T-cell (primary cell): ENCODE measurements at regions not wholly inside any gene's neighbourhood (a gene's known extent, or its start where the extent isn't known, plus 50 kb on each side); places are given as distances from the start of the nearest gene placed in this dataset.
"Not testable (repeated sequence)": the region's sequence is repeated elsewhere in the genome, so short reads cannot be mapped to it uniquely, and the experiment has no call there.

Experiments used
- ATAC-seq, 4 experiments: fragments of 200-7000 bp in 3 of 4; fragments of 150-1000 bp in 1 of 4; cut with Tn5 transposase; replicated peaks in 1 of 4; 1 replicate in 3 of 4; 2 replicates in 1 of 4; pipeline ENCODE4 v1.10.0; 2021; ENCODE audit warnings: moderate library complexity in 3 of 4, mild to moderate bottlenecking in 2 of 4, moderate number of reproducible peaks in 1 of 4
- CTCF ChIA-PET, 2 donors: fragments of 300-600 bp; sonication (Branson Sonifier 250); formaldehyde crosslinking; loops; one replicate each; lab custom pipeline; 2022; ENCODE audit warnings: antibody characterized with exemption in 2 of 2; lab: Charles Lee
- POLR2A ChIA-PET, 2 donors: fragments of 300-600 bp; sonication (Branson Sonifier 250); formaldehyde crosslinking; loops; one replicate each; lab custom pipeline; 2022; ENCODE audit warnings: antibody characterized with exemption in 2 of 2; lab: Charles Lee
- DNase-seq, 35 experiments: peaks; one replicate each; pipeline versions ENCODE4 v3.0.0 to v3.0.0-alpha.2; 2013 to 2023
- H3K27ac ChIP-seq: one replicate; pipeline ENCODE4 v1.5.1; 2013; ENCODE audit warnings: low read length
- H3K27me3 ChIP-seq, 2 experiments: replicated peaks in 1 of 2; 1 replicate in 1 of 2; 2 replicates in 1 of 2; pipeline versions ENCODE4 v1.6.1 to v1.7.0; 2013; ENCODE audit warnings: low read length in 1 of 2, mixed read lengths in 1 of 2; ENCODE audit not compliant: control insufficient read depth in 2 of 2, insufficient read depth in 2 of 2; ENCODE audit errors: extremely low read depth in 1 of 2
- H3K36me3 ChIP-seq, 2 donors: 1 replicate in 1 of 2; 2 replicates in 1 of 2; pipeline versions ENCODE4 v1.6.1 to v1.7.0; 2013; ENCODE audit warnings: low read length in 1 of 2; ENCODE audit not compliant: control insufficient read depth in 2 of 2, insufficient read depth in 1 of 2; ENCODE audit errors: extremely low read depth in 1 of 2
- H3K4me1 ChIP-seq, 2 experiments: 1 replicate in 1 of 2; 2 replicates in 1 of 2; pipeline versions ENCODE4 v1.6.1 to v1.7.0; 2013; ENCODE audit warnings: low read length in 2 of 2, mixed read lengths in 1 of 2; ENCODE audit not compliant: insufficient read depth in 2 of 2, control insufficient read depth in 1 of 2; ENCODE audit errors: extremely low read depth in 1 of 2
- H3K4me3 ChIP-seq, 2 donors: 1 replicate in 1 of 2; 2 replicates in 1 of 2; pipeline versions ENCODE4 v1.5.1 to v1.7.0; 2013; ENCODE audit warnings: mild to moderate bottlenecking in 2 of 2, low read length in 1 of 2, moderate library complexity in 1 of 2; ENCODE audit not compliant: control insufficient read depth in 1 of 2; ENCODE audit errors: extremely low read depth in 1 of 2
- H3K9me3 ChIP-seq: 2 replicates; pipeline ENCODE4 v1.7.0; 2013
- H3K27ac Mint-ChIP-seq, 2 donors: one replicate each; pipeline ENCODE4 v1.8.0; 2020 to 2021; ENCODE audit warnings: mild to moderate bottlenecking in 2 of 2, mixed read lengths in 2 of 2
- H3K27me3 Mint-ChIP-seq, 2 donors: one replicate each; pipeline ENCODE4 v1.8.0; 2021 to 2022; ENCODE audit warnings: mixed read lengths in 2 of 2
- H3K36me3 Mint-ChIP-seq: one replicate; pipeline ENCODE4 v1.8.0; 2021; ENCODE audit warnings: mixed read lengths
- H3K4me1 Mint-ChIP-seq, 3 donors: one replicate each; pipeline ENCODE4 v1.8.0; 2020 to 2022; ENCODE audit warnings: mixed read lengths in 3 of 3, mild to moderate bottlenecking in 1 of 3
- H3K4me3 Mint-ChIP-seq, 3 donors: one replicate each; pipeline ENCODE4 v1.8.0; 2020 to 2022; ENCODE audit warnings: mild to moderate bottlenecking in 3 of 3, mixed read lengths in 3 of 3, moderate library complexity in 3 of 3
- H3K9me3 Mint-ChIP-seq, 3 donors: one replicate each; pipeline ENCODE4 v1.8.0; 2020 to 2022; ENCODE audit warnings: mixed read lengths in 3 of 3
- WGBS: methylation state at CpG from one replicate; pipeline ENCODE4 v1.1.5; 2013; ENCODE audit warnings: missing lambda C conversion rate; ENCODE audit not compliant: insufficient coverage; 5-methylcytosine and 5-hydroxymethylcytosine counted together

DNA sequence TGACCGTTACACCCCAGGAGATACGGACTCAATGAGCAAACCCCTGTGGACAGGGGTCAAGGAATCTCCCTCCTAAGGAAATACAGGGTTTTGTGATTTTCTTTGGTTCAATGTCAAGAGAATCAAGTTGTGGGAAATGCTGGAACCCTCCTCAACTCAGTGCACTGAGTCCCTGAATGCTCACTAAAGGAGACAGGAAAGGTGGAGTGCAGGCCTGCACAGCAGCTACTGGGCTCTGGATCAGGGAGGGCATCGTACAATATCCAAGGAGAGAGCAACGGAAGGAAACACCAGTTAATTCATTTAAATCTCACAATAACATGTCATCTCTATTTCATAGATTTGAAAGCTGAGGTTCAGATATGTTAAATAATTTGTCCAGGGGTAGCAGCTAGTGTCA lies 263.5 kb upstream of the PLGLB1 start:
- H3K4me3 ChIP-seq, H3K4me3 Mint-ChIP-seq, H3K9me3 ChIP-seq, H3K36me3 Mint-ChIP-seq, H3K36me3 ChIP-seq, CTCF ChIA-PET, POLR2A ChIA-PET, DNase-seq, H3K4me1 ChIP-seq, H3K9me3 Mint-ChIP-seq, H3K4me1 Mint-ChIP-seq, ATAC-seq, H3K27ac ChIP-seq, H3K27ac Mint-ChIP-seq, H3K27me3 ChIP-seq, H3K27me3 Mint-ChIP-seq: not testable (repeated sequence)
- WGBS, result no CpG with 5 or more reads among the region's 4 CpGs

DNA sequence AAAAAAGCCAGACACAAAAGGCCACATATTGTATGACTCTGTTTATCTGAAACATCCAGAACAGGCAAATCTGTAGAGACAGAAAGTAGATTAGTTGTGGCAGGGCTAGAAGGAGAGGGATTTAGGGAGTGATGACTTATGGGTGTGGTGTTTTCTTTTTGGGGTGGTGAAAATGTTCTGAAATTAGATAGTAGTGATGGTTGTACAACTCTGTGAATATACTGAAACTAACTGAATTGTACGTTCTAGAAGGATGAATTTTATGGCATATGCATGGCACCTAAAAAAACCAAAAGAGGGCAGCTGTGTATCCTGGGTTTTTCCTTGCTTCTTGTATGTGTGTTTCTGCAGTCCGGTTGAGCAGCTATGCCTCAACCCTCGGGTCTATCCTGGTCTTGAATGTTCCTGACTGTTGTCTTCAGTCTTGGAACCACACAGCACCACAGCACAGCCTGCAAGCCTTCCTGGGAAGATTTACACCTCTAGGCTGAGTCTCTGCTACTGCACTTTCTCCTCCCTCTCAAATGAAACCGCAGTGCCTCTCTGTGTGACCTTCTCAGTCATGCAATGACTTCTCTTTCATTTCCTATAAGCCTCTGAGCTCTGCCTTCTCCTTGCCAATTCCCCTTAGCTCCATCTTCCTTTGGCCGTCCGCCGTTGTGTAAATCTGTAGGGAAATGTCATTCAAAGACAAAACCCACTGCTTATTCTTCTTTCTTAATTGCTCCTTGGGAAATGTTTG lies 269.1 kb upstream of the PLGLB1 start:
- H3K4me1 Mint-ChIP-seq, H3K27me3 ChIP-seq, H3K9me3 Mint-ChIP-seq, H3K4me3 Mint-ChIP-seq, H3K4me3 ChIP-seq, H3K36me3 ChIP-seq, CTCF ChIA-PET, H3K27me3 Mint-ChIP-seq, H3K27ac Mint-ChIP-seq, H3K9me3 ChIP-seq, POLR2A ChIA-PET, H3K4me1 ChIP-seq, H3K36me3 Mint-ChIP-seq, H3K27ac ChIP-seq: not testable (repeated sequence)
- ATAC-seq (peak in 3 of 4 experiments; percentile 32 to 61 (median 50)), DNase-seq (peak in 1 of 35 experiments; percentile 2)
- WGBS, result no CpG with 5 or more reads among the region's 7 CpGs

DNA sequence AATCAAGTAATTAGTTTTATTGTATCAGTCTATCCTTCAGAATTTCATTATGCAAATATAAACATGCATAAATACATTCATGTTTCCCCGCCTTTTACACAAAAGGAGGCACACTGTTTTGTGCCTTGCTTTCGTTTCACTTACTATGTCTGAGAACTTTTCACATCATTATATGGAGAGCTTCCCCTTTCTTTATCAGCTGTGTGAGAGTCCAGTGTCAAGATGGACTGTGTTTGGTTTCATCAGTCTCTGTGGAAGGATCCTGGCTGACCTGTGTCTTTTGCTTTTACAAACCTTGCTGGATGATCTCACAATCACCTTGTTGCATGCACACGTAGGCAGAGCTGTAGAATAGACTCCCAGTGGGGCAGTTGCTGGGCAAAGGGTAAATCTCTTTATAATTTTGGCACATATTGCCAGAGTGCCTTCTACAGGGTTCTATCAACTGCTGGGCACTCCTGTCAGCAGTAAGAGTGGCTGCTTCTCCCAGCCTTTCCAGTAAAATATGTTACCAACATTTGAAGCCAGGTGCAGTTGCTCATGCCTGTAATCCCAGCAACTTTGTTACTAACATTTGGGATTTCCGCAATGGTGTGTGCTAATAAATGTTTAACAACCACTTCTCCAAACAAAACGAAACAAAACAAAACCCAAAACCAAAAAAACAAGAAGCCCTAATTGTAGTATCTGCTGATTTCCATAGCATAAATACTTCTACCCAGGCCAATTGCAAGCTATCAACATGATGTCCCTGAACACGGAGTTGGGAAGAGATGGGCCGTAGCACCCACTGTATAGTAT lies 270.0 kb upstream of the PLGLB1 start:
- H3K4me1 ChIP-seq, H3K4me3 ChIP-seq, H3K9me3 ChIP-seq, H3K27me3 ChIP-seq, POLR2A ChIA-PET, H3K36me3 ChIP-seq, H3K27me3 Mint-ChIP-seq, H3K9me3 Mint-ChIP-seq, H3K4me1 Mint-ChIP-seq, H3K4me3 Mint-ChIP-seq, DNase-seq, CTCF ChIA-PET, H3K27ac Mint-ChIP-seq, H3K36me3 Mint-ChIP-seq, ATAC-seq, H3K27ac ChIP-seq: not testable (repeated sequence)
- WGBS, result no CpG with 5 or more reads among the region's 7 CpGs

- H3K9me3 Mint-ChIP-seq, H3K27ac Mint-ChIP-seq, H3K27me3 ChIP-seq, H3K27ac ChIP-seq, H3K4me3 Mint-ChIP-seq, POLR2A ChIA-PET, H3K9me3 ChIP-seq, ATAC-seq, H3K4me3 ChIP-seq, CTCF ChIA-PET, DNase-seq, H3K36me3 ChIP-seq, H3K36me3 Mint-ChIP-seq, H3K4me1 ChIP-seq, H3K4me1 Mint-ChIP-seq, H3K27me3 Mint-ChIP-seq: not testable (repeated sequence)
- no CpG with 5 or more reads among the region's 2 CpGs for WGBS
Measured at GRCh38 chr2:87293931-87294594, 272.4 kb upstream of the PLGLB1 start.

DNA sequence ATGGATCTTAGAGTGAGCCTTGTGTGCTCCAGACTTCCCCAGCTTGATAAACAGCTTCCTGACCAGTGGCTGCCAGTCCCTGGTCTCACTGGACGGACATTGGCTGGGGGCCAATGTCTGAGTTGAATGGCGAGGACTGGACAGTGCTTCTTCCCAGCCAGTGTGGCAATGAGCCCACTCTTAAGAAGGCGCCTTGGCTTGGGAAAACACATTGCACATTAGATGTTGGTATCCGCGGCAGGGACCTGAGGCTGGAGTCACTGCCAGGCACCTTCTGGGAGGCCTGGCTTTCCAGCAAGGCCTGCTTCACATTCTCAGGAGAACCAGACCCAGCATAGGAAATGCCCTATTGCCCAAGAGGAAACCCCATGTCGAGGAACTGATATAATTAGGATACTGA lies 273.5 kb upstream of the PLGLB1 start:
- H3K36me3 Mint-ChIP-seq, H3K4me3 Mint-ChIP-seq, CTCF ChIA-PET, H3K36me3 ChIP-seq, H3K9me3 ChIP-seq, H3K9me3 Mint-ChIP-seq, H3K27me3 ChIP-seq, H3K27ac ChIP-seq, H3K4me1 Mint-ChIP-seq, H3K27me3 Mint-ChIP-seq, ATAC-seq, H3K27ac Mint-ChIP-seq, POLR2A ChIA-PET, H3K4me1 ChIP-seq, DNase-seq, H3K4me3 ChIP-seq: not testable (repeated sequence)
- WGBS, result 100% methylated on average over 2 of the region's 6 CpGs

DNA sequence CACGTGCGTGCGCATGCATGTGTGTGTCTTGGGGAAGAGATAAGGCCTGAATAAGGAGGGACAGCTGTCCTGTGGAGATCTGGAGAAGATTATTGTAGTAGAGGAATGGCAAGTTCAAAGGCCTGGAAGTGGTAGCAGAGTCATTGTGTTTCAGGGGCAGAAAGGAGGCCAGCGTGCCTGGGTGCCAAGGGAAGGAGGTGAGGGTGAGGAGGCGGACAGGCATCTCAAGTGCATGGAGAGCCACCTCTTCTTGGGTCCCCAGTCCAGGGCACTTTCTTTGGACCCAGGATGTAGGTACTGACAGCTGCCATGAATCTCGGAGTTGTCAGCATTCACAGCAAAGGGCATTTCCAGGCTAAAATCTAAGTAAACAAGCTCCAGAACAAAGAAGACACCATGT lies 279.7 kb upstream of the PLGLB1 start:
- H3K9me3 ChIP-seq, POLR2A ChIA-PET, H3K36me3 ChIP-seq, H3K4me3 ChIP-seq, CTCF ChIA-PET, H3K9me3 Mint-ChIP-seq, ATAC-seq, H3K4me3 Mint-ChIP-seq, H3K4me1 ChIP-seq, H3K27ac Mint-ChIP-seq, H3K27me3 Mint-ChIP-seq, H3K27me3 ChIP-seq, H3K27ac ChIP-seq, DNase-seq, H3K36me3 Mint-ChIP-seq, H3K4me1 Mint-ChIP-seq: not testable (repeated sequence)
- WGBS, result no CpG with 5 or more reads among the region's 6 CpGs
